ENCODE measurements at regions not wholly inside any gene's neighbourhood (a gene's known extent, or its start where the extent isn't known, plus 50 kb on each side); places are given as distances from the start of the nearest gene placed in this dataset.

GRCh38 chr5:74325866-74326265, 314.7 kb downstream of the ENC1 start:
- TF ChIP-seq CTCF (IDR thresholded peaks at IDR 0.05): no peak
- TF ChIP-seq EZH2phosphoT487 (IDR thresholded peaks at IDR 0.05): no peak
- no peak for TF ChIP-seq EZH2 (IDR thresholded peaks at IDR 0.05)
